ENCODE measurements at regions not wholly inside any gene's neighbourhood (a gene's known extent, or its start where the extent isn't known, plus 50 kb on each side); places are given as distances from the start of the nearest gene placed in this dataset.

DNA sequence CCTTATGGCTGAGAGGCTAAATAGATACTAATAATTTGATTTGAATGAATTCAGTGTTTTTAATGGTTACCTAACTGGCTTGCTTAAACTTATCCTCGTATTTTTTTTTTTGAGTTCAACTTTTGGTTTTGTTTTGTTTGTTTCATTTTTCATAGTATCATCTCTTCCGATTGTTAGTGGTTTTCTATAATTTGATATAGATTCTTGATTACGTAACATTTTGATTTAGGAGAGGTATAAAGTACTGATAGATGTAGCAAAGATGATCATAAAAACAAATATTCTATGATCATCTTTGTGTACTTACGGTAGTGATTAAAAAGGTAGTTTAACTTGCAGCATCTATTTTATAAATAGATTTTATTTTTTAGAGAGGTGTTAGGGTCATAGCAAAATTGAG, 93.0 kb downstream of the ALX1 start:
- TF ChIP-seq, protein P1, sequence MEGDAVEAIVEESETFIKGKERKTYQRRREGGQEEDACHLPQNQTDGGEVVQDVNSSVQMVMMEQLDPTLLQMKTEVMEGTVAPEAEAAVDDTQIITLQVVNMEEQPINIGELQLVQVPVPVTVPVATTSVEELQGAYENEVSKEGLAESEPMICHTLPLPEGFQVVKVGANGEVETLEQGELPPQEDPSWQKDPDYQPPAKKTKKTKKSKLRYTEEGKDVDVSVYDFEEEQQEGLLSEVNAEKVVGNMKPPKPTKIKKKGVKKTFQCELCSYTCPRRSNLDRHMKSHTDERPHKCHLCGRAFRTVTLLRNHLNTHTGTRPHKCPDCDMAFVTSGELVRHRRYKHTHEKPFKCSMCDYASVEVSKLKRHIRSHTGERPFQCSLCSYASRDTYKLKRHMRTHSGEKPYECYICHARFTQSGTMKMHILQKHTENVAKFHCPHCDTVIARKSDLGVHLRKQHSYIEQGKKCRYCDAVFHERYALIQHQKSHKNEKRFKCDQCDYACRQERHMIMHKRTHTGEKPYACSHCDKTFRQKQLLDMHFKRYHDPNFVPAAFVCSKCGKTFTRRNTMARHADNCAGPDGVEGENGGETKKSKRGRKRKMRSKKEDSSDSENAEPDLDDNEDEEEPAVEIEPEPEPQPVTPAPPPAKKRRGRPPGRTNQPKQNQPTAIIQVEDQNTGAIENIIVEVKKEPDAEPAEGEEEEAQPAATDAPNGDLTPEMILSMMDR (IDR thresholded peaks at IDR 0.05; ENCODE audit: low read depth, low read length) = no peak
- TF ChIP-seq EZH2phosphoT487 (IDR thresholded peaks at IDR 0.05; ENCODE audit: low read depth) = no peak
